ENCODE measurements at regions not wholly inside any gene's neighbourhood (a gene's known extent, or its start where the extent isn't known, plus 50 kb on each side); places are given as distances from the start of the nearest gene placed in this dataset.

- TF ChIP-seq EZH2phosphoT487 (conservative IDR thresholded peaks at IDR 0.05; ENCODE audit: low read length) (no peak), CTCF (IDR thresholded peaks at IDR 0.05; ENCODE audit: insufficient read depth, low read length, poor library complexity, severe bottlenecking) (no peak)
- no peaks in the 10 kb centered on the region for H3K79me2 ChIP-seq (ENCODE audit: insufficient read depth, low read length)
- H3K27ac ChIP-seq (ENCODE audit: low read depth, low read length): no peak overlapping the region
Measured at GRCh38 chr6:14333556-14334305, 216.2 kb downstream of the CD83 start.

GRCh38 chr6:14335071-14335470 is 217.5 kb downstream of the CD83 start:
- H3K4me3 ChIP-seq (ENCODE audit: insufficient read depth, low read length, poor library complexity, severe bottlenecking): no peak overlapping the region
- no peaks in the 10 kb centered on the region for H3K9me2 ChIP-seq (replicated peaks; ENCODE audit: insufficient read depth, low read length)
- H3F3A ChIP-seq (ENCODE audit: insufficient read depth): no peaks in the 10 kb centered on the region
- H3K9ac ChIP-seq (ENCODE audit: low read length): no peak overlapping the region
- H4K20me1 ChIP-seq (ENCODE audit: low read depth, low read length): no peaks in the 10 kb centered on the region
- no peak overlapping the region for H3K4me2 ChIP-seq (ENCODE audit: low read depth, low read length, poor library complexity, severe bottlenecking)
- no peaks in the 10 kb centered on the region for H3K36me3 ChIP-seq (ENCODE audit: low read length)
- no peaks in the 10 kb centered on the region for H3K27me3 ChIP-seq (ENCODE audit: low read length)
- H3K27ac ChIP-seq (ENCODE audit: low read depth, low read length): no peak overlapping the region
- H3K9me3 ChIP-seq (ENCODE audit: insufficient read depth, low read length): no peaks in the 10 kb centered on the region
- no peaks in the 10 kb centered on the region for H3K79me2 ChIP-seq (ENCODE audit: insufficient read depth, low read length)
- TF ChIP-seq CTCF (IDR thresholded peaks at IDR 0.05; ENCODE audit: insufficient read depth, low read length, poor library complexity, severe bottlenecking): no peak
- TF ChIP-seq EZH2phosphoT487 (conservative IDR thresholded peaks at IDR 0.05; ENCODE audit: low read length): no peak
- H2AFZ ChIP-seq (ENCODE audit: low read depth, low read length, severe bottlenecking): no peak overlapping the region

More at GRCh38 chr6:14333556-14334305, 216.2 kb downstream of the CD83 start:
- no peaks in the 10 kb centered on the region for H4K20me1 ChIP-seq (ENCODE audit: low read depth, low read length)
- no peaks in the 10 kb centered on the region for H3K27me3 ChIP-seq (ENCODE audit: low read length)
- no peak overlapping the region for H3K4me3 ChIP-seq (ENCODE audit: insufficient read depth, low read length, poor library complexity, severe bottlenecking)
- H2AFZ ChIP-seq (ENCODE audit: low read depth, low read length, severe bottlenecking): no peak overlapping the region
- H3K36me3 ChIP-seq (ENCODE audit: low read length): no peaks in the 10 kb centered on the region
- no peak overlapping the region for H3K9ac ChIP-seq (ENCODE audit: low read length)
- no peak overlapping the region for H3K4me2 ChIP-seq (ENCODE audit: low read depth, low read length, poor library complexity, severe bottlenecking)
- no peaks in the 10 kb centered on the region for H3K9me2 ChIP-seq (replicated peaks; ENCODE audit: insufficient read depth, low read length)
- H3F3A ChIP-seq (ENCODE audit: insufficient read depth): no peaks in the 10 kb centered on the region
- no peaks in the 10 kb centered on the region for H3K9me3 ChIP-seq (ENCODE audit: insufficient read depth, low read length)

DNA sequence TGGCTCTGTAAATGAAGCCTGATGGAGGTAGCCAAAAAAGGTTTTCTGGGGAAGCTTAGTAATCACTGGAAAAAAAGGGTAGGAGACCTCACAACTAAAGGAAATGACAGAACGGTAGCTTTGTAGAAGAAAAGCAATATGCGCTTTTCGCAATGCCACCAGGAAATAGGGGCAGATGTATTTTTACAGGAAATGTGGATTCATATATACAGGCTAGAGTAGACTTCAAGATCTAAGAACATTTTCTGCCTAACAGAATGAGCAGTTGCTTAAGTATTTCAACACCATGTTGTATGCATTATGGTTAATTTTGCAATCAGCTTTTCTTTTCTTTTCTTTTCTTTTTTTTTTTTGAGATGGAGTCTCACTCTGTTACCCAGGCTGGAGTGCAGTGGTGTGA is 219.6 kb downstream of the CD83 start:
- Histone ChIP-seq H3K4me2 (ENCODE audit: low read depth, low read length, poor library complexity, severe bottlenecking) (no peak overlapping the region), H3K9me2 (replicated peaks; ENCODE audit: insufficient read depth, low read length) (no peaks in the 10 kb centered on the region), H3K36me3 (ENCODE audit: low read length) (no peaks in the 10 kb centered on the region), H3F3A (ENCODE audit: insufficient read depth) (no peaks in the 10 kb centered on the region), H4K20me1 (ENCODE audit: low read depth, low read length) (no peaks in the 10 kb centered on the region), H2AFZ (ENCODE audit: low read depth, low read length, severe bottlenecking) (no peak overlapping the region), H3K27me3 (ENCODE audit: low read length) (no peaks in the 10 kb centered on the region), H3K79me2 (ENCODE audit: insufficient read depth, low read length) (no peaks in the 10 kb centered on the region), H3K27ac (ENCODE audit: low read depth, low read length) (no peak overlapping the region), H3K9me3 (ENCODE audit: insufficient read depth, low read length) (no peaks in the 10 kb centered on the region), H3K4me3 (ENCODE audit: insufficient read depth, low read length, poor library complexity, severe bottlenecking) (no peak overlapping the region), H3K9ac (ENCODE audit: low read length) (no peak overlapping the region)
- TF ChIP-seq CTCF (IDR thresholded peaks at IDR 0.05; ENCODE audit: insufficient read depth, low read length, poor library complexity, severe bottlenecking) (no peak), EZH2phosphoT487 (conservative IDR thresholded peaks at IDR 0.05; ENCODE audit: low read length) (no peak)
